Esophagus squamous epithelium (tissue), 5 donors: ENCODE measurements at regions not wholly inside any gene's neighbourhood (a gene's known extent, or its start where the extent isn't known, plus 50 kb on each side); places are given as distances from the start of the nearest gene placed in this dataset.
"Not testable (repeated sequence)": the region's sequence is repeated elsewhere in the genome, so short reads cannot be mapped to it uniquely, and the experiment has no call there.

ENCODE experiments used
- DNase-seq: peaks from one replicate; lab custom pipeline; 2025; lab: John Stamatoyannopoulos, UW
- H3K27ac ChIP-seq, 4 donors: fragments of 200-600 bp; sonication (generic); one replicate each; pipeline ENCODE4 v1.5.1; 2016 to 2019; ENCODE audit warnings: mild to moderate bottlenecking in 1 of 4
- H3K27me3 ChIP-seq, 4 donors: fragments of 200-600 bp; sonication (generic); 1 replicate in 3 of 4; 2 replicates in 1 of 4; pipeline versions ENCODE4 v1.5.1 to v1.6.0; 2017 to 2021; ENCODE audit warnings: antibody characterized with exemption in 1 of 4
- H3K36me3 ChIP-seq, 3 donors: fragments of 200-600 bp; sonication (generic); one replicate each; pipeline ENCODE4 v1.5.1; 2016 to 2019
- H3K4me1 ChIP-seq, 3 donors: fragments of 200-600 bp; sonication (generic); one replicate each; pipeline ENCODE4 v1.5.1; 2017 to 2019
- H3K4me3 ChIP-seq, 4 donors: fragments of 200-600 bp; sonication (generic); 1 replicate in 3 of 4; 2 replicates in 1 of 4; pipeline ENCODE4 v1.5.1; 2016 to 2019; ENCODE audit warnings: mild to moderate bottlenecking in 2 of 4, moderate library complexity in 1 of 4
- H3K9me3 ChIP-seq, 3 donors: fragments of 200-600 bp; sonication (generic); one replicate each; pipeline ENCODE4 v1.5.1; 2016 to 2019
- POLR2A ChIP-seq, 4 donors: fragments of 450-650 bp; IDR thresholded peaks; one replicate each; pipeline ENCODE4 v1.6.1; 2017; ENCODE audit warnings: antibody characterized with exemption in 4 of 4, mild to moderate bottlenecking in 4 of 4, moderate library complexity in 3 of 4
- WGBS, 2 donors: methylation state at CpG; one replicate each; pipeline ENCODE4 v1.1.5; 2018; 5-methylcytosine and 5-hydroxymethylcytosine counted together
- intact Hi-C: fragments of 100-400 bp; cut with DNase I; formaldehyde crosslinking; loops from one replicate; pipeline ENCODE4 v1.15.0; 2022
- TF ChIP-seq, protein P1 (sequence below), 6 experiments: fragments of 450-650 bp in 4 of 6; fragments of 200-600 bp in 2 of 6; sonication (generic) in 2 of 6; IDR thresholded peaks; one replicate each; pipeline ENCODE4 v1.5.1; 2016 to 2019; ENCODE audit warnings: antibody characterized with exemption in 6 of 6, mild to moderate bottlenecking in 4 of 6, moderate library complexity in 4 of 6
- donor health status: DM: yes; HTN: yes; CAD: no.

DNA sequence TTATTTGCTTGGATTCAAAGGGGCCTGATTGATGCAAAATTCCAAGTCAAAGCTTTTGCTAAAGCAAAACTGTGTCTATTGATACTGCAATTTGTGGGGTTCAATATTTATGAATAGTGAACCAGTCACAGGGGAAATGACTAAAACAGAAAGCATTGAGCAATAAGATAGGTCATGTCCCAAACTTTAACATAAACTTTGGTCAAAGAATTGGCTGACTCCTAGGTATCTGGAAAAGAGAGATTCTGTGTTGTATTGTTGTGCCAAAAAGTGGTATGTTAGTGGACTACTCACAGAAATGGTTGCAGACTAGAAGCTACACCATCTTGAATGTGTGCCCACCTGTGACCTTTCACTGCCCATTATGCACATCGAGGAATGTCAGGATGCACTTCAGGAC, 585.5 kb upstream of the RGMB start:
- Histone ChIP-seq H3K9me3 (peaks cover 0 to 3% (median 0%) of the 10 kb centered on the region in 3 donors), H3K4me1 (no peaks in the 10 kb centered on the region), H3K36me3 (no peaks in the 10 kb centered on the region), H3K27ac (no peak overlapping the region), H3K4me3 (no peak overlapping the region), H3K27me3 (no peaks in the 10 kb centered on the region)
- TF ChIP-seq, protein P1, sequence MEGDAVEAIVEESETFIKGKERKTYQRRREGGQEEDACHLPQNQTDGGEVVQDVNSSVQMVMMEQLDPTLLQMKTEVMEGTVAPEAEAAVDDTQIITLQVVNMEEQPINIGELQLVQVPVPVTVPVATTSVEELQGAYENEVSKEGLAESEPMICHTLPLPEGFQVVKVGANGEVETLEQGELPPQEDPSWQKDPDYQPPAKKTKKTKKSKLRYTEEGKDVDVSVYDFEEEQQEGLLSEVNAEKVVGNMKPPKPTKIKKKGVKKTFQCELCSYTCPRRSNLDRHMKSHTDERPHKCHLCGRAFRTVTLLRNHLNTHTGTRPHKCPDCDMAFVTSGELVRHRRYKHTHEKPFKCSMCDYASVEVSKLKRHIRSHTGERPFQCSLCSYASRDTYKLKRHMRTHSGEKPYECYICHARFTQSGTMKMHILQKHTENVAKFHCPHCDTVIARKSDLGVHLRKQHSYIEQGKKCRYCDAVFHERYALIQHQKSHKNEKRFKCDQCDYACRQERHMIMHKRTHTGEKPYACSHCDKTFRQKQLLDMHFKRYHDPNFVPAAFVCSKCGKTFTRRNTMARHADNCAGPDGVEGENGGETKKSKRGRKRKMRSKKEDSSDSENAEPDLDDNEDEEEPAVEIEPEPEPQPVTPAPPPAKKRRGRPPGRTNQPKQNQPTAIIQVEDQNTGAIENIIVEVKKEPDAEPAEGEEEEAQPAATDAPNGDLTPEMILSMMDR (IDR thresholded peaks at IDR 0.05) = no peak
- TF ChIP-seq POLR2A (IDR thresholded peaks at IDR 0.05) = no peak
- DNase-seq = no peak
- WGBS, 2 donors = 87 to 93% methylated on average over 1 of the region's 1 CpG
- intact Hi-C loops = no loop called here

- H3K9me3 ChIP-seq, H3K4me3 ChIP-seq, H3K4me1 ChIP-seq, H3K27ac ChIP-seq, H3K27me3 ChIP-seq, H3K36me3 ChIP-seq, intact Hi-C loops, DNase-seq: not testable (repeated sequence)
- WGBS, 2 donors = 92 to 100% methylated on average over 1 to 4 of the region's 4 CpGs
Measured at GRCh38 chr5:98190344-98190743, 583.1 kb upstream of the RGMB start.

GRCh38 chr5:98193921-98194760, 579.3 kb upstream of the RGMB start:
- no peaks in the 10 kb centered on the region for H3K27me3 ChIP-seq
- WGBS, 2 donors = 25 to 35% methylated on average over 3 of the region's 3 CpGs
- no peak for DNase-seq
- TF ChIP-seq, protein P1 (IDR thresholded peaks at IDR 0.05) = no peak
- no peak for TF ChIP-seq POLR2A (IDR thresholded peaks at IDR 0.05)
- H3K9me3 ChIP-seq = no peaks in the 10 kb centered on the region
- intact Hi-C loops = no loop called here
- no peak overlapping the region for H3K27ac ChIP-seq
- H3K4me1 ChIP-seq = no peaks in the 10 kb centered on the region
- H3K4me3 ChIP-seq = no peak overlapping the region
- H3K36me3 ChIP-seq = no peaks in the 10 kb centered on the region

DNA sequence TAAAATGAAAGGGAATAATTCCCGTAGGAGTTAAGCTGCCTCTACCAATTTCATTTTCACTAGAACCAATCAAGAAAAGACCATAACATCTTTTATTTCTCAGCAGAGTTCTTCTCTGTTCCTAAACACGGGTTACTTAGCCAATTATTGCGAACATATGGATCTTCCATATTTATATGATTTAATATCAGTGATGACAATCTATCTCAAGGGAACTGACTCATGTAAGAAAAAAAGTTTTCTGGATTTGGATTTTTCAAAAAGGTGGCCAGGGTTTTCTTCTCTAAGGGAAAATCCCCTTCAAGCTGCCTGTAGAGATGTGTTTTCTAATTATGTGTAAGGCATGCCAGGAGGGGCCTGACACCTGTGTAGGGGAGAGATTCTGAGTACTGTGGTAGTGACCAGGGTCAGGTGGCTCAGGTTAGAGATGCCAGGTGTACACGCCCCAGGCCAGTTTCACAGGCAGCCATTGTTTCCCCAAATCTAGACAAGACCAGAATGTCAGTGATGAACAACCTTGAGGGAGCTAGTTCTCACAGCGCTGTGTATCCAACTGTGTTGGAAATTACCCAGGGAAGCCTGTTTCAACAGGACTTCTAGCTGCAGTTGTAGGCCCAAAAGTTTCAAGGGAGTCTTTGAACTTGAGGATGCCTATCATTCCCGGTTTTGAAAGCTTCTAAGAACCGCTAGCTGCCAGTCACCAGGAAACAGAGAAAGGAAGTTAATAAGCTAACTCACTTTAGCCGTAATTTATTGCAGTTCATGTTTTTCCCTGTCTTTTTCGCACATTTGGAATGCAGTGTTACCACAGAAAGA, 572.5 kb upstream of the RGMB start:
- no peaks in the 10 kb centered on the region for H3K27me3 ChIP-seq
- no peak for DNase-seq
- H3K36me3 ChIP-seq = no peaks in the 10 kb centered on the region
- no peak overlapping the region for H3K4me3 ChIP-seq
- H3K9me3 ChIP-seq = no peaks in the 10 kb centered on the region
- 37 to 45% methylated on average over 9 of the region's 9 CpGs for WGBS, 2 donors
- TF ChIP-seq POLR2A (IDR thresholded peaks at IDR 0.05) = no peak
- TF ChIP-seq, protein P1 (IDR thresholded peaks at IDR 0.05) = no peak
- intact Hi-C loops = no loop called here
- H3K27ac ChIP-seq = no peak overlapping the region
- H3K4me1 ChIP-seq = no peaks in the 10 kb centered on the region

DNA sequence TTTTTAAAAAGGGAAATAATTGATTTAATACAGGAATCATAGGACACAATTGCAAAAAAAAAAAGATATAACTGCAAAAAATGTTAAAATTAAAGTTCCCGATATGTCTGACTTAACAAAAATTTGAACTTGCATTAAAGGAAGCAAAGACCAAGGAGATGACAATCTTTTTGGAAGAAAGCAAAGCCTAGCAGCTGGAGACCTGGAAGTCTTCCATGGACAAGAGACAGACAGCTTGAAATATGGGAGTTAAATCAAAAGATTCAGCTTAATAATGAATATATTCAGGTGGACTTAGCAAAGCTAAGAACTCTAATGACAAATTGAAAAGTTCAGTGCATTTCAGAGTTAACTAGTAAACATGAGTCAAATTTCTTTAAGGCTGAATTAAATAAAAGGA, 568.7 kb upstream of the RGMB start:
- no peak for DNase-seq
- no peaks in the 10 kb centered on the region for H3K4me1 ChIP-seq
- H3K27me3 ChIP-seq = no peaks in the 10 kb centered on the region
- 86 to 88% methylated on average over 1 of the region's 1 CpG for WGBS, 2 donors
- no peaks in the 10 kb centered on the region for H3K9me3 ChIP-seq
- H3K27ac ChIP-seq = no peak overlapping the region
- TF ChIP-seq, protein P1 (IDR thresholded peaks at IDR 0.05) = no peak
- no peak for TF ChIP-seq POLR2A (IDR thresholded peaks at IDR 0.05)
- intact Hi-C loops = no loop called here
- H3K36me3 ChIP-seq = no peaks in the 10 kb centered on the region
- H3K4me3 ChIP-seq = no peak overlapping the region
